DND-41 (cell line): ENCODE measurements at regions not wholly inside any gene's neighbourhood (a gene's known extent, or its start where the extent isn't known, plus 50 kb on each side); places are given as distances from the start of the nearest gene placed in this dataset.

ENCODE experiments used
- ATAC-seq: fragments of 200-7000 bp; cut with Tn5 transposase; 3 replicates; pipeline ENCODE4 v1.9.1; 2021; ENCODE audit warnings: low read depth; ENCODE audit not compliant: insufficient read depth
- DNase-seq: peaks from one replicate; pipeline ENCODE4 v3.0.0-alpha.2; 2020
- H2AFZ ChIP-seq: 2 replicates; pipeline ENCODE4 v1.6.0; 2012; ENCODE audit warnings: low read depth, low read length
- H3K27ac ChIP-seq: 2 replicates; pipeline ENCODE4 v1.5.1; 2012; ENCODE audit warnings: low read length, inconsistent platforms
- H3K27me3 ChIP-seq: fragments of 200-600 bp; sonication (generic); 2 replicates; pipeline ENCODE4 v1.6.0; 2012; ENCODE audit warnings: low read length, mild to moderate bottlenecking, inconsistent platforms; ENCODE audit not compliant: insufficient read depth, poor library complexity
- H3K36me3 ChIP-seq: 2 replicates; pipeline ENCODE4 v1.5.1; 2012; ENCODE audit warnings: low read length, inconsistent platforms; ENCODE audit not compliant: insufficient read depth
- H3K4me1 ChIP-seq: 2 replicates; pipeline ENCODE4 v1.5.1; 2012; ENCODE audit warnings: mild to moderate bottlenecking, low read length; ENCODE audit not compliant: insufficient read depth
- H3K4me2 ChIP-seq: 2 replicates; pipeline ENCODE4 v1.6.0; 2012; ENCODE audit warnings: mild to moderate bottlenecking, moderate library complexity, low read length, inconsistent platforms; ENCODE audit not compliant: insufficient read depth
- H3K4me3 ChIP-seq, 2 experiments: fragments of 200-600 bp in 1 of 2; shearing (Covaris generic) in 1 of 2; 2 replicates each; pipeline ENCODE4 v1.5.1; 2012 to 2016; ENCODE audit warnings: inconsistent platforms in 2 of 2, low read length in 2 of 2, mild to moderate bottlenecking in 2 of 2, low read depth in 1 of 2, moderate library complexity in 1 of 2
- H3K79me2 ChIP-seq: 2 replicates; pipeline ENCODE4 v1.6.0; 2012; ENCODE audit warnings: low read length, inconsistent platforms; ENCODE audit not compliant: insufficient read depth
- H3K9ac ChIP-seq: 2 replicates; pipeline ENCODE4 v1.6.0; 2012; ENCODE audit warnings: low read depth, mild to moderate bottlenecking, inconsistent platforms, low read length, moderate library complexity
- H3K9me3 ChIP-seq: 2 replicates; pipeline ENCODE4 v1.5.1; 2012; ENCODE audit warnings: low read length, moderate library complexity, mild to moderate bottlenecking, inconsistent platforms; ENCODE audit not compliant: insufficient read depth, severe bottlenecking
- H4K20me1 ChIP-seq: 2 replicates; pipeline ENCODE4 v1.6.0; 2012; ENCODE audit warnings: low read length; ENCODE audit not compliant: insufficient read depth
- EZH2 ChIP-seq: IDR thresholded peaks from 3 replicates; pipeline ENCODE4 v1.6.1; 2012; ENCODE audit warnings: borderline replicate concordance, low read depth, mild to moderate bottlenecking, moderate library complexity, low read length, inconsistent platforms; ENCODE audit not compliant: severe bottlenecking
- TF ChIP-seq, protein P1 (sequence below): IDR thresholded peaks from 2 replicates; pipeline ENCODE4 v1.5.1; 2012; ENCODE audit warnings: borderline replicate concordance, low read length, moderate library complexity, mild to moderate bottlenecking; ENCODE audit not compliant: poor library complexity, severe bottlenecking; ENCODE audit errors: extremely low read depth

DNA sequence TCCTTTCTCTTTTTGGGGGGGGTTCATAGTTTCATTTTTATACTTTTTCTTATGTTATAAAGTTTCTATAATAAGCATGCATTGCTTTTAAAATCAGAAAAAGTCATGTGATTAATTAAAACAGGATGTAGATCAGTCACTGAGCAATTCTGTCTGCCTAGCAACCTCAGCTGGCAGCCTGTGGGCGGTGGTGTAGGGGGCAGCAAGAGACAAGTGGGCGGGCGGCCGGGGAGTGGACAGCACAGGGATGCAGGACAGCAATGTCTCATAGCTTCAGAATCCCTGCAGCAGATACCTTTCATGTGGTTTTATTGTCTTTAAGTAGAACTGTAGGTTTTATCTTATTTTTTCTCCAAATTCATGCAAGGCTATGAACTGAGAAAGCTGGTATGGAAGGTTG, 101.9 kb upstream of the S1PR3 start:
- Histone ChIP-seq H2AFZ (no peak overlapping the region), H3K9ac (no peak overlapping the region), H3K9me3 (no peaks in the 10 kb centered on the region), H3K27me3 (no peaks in the 10 kb centered on the region), H3K4me3 (no peak overlapping the region), H3K4me2 (no peak overlapping the region), H3K27ac (no peak overlapping the region), H3K4me1 (no peaks in the 10 kb centered on the region), H3K36me3 (no peaks in the 10 kb centered on the region), H4K20me1 (no peaks in the 10 kb centered on the region), H3K79me2 (no peaks in the 10 kb centered on the region)
- ATAC-seq (no peak), DNase-seq (no peak)
- TF ChIP-seq EZH2, result no peak
- TF ChIP-seq, protein P1, sequence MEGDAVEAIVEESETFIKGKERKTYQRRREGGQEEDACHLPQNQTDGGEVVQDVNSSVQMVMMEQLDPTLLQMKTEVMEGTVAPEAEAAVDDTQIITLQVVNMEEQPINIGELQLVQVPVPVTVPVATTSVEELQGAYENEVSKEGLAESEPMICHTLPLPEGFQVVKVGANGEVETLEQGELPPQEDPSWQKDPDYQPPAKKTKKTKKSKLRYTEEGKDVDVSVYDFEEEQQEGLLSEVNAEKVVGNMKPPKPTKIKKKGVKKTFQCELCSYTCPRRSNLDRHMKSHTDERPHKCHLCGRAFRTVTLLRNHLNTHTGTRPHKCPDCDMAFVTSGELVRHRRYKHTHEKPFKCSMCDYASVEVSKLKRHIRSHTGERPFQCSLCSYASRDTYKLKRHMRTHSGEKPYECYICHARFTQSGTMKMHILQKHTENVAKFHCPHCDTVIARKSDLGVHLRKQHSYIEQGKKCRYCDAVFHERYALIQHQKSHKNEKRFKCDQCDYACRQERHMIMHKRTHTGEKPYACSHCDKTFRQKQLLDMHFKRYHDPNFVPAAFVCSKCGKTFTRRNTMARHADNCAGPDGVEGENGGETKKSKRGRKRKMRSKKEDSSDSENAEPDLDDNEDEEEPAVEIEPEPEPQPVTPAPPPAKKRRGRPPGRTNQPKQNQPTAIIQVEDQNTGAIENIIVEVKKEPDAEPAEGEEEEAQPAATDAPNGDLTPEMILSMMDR, result no peak

DNA sequence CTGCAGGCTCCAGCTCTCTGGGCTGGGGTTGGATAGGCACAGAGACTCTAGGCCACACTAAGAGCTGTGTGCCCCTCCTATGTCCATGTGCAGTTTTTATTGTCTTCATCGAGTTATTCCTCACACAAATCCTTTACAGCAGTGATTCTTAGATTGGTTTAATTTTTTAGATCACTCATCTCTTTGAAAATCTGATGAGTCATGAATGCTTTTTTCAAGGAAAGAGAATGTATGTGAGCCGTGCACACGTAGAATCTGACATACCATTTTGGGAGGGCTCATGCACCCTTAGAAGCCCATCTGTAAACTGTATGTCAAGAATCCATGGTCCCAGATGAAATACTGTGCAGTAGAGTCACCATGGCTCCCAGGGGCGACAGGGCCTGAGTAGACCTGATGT, 100.7 kb upstream of the S1PR3 start:
- no peak overlapping the region for H3K27ac ChIP-seq
- no peaks in the 10 kb centered on the region for H3K4me1 ChIP-seq
- no peaks in the 10 kb centered on the region for H3K27me3 ChIP-seq
- H3K36me3 ChIP-seq, result no peaks in the 10 kb centered on the region
- H4K20me1 ChIP-seq, result no peaks in the 10 kb centered on the region
- H3K9me3 ChIP-seq, result peaks cover 3% of the 10 kb centered on the region
- DNase-seq, result no peak
- H3K9ac ChIP-seq, result no peak overlapping the region
- no peak for ATAC-seq
- no peak overlapping the region for H3K4me2 ChIP-seq
- H2AFZ ChIP-seq, result no peak overlapping the region
- H3K79me2 ChIP-seq, result no peaks in the 10 kb centered on the region
- TF ChIP-seq, protein P1, result no peak
- no peak for TF ChIP-seq EZH2
- no peak overlapping the region for H3K4me3 ChIP-seq

DNA sequence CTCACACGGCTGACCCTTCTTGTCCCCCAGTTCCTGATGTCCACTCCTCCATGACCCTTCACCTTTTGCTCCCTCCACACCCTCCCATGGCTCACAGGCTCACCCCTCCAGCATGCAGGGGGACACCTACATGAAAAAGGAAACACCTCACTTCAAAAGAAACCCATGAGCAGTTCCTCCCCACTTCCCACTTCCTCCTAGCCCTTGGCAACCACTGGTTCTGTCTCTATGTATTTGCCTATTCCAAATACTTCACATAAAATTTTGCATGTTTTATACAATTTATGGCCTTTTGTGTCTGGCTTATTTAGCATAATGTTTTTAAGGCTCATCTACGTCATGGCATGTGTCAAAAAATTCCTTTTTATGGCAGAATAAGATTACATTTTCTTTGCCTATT, 100.2 kb upstream of the S1PR3 start:
- H3K36me3 ChIP-seq, result no peaks in the 10 kb centered on the region
- no peak overlapping the region for H3K4me3 ChIP-seq
- H3K4me1 ChIP-seq, result no peaks in the 10 kb centered on the region
- ATAC-seq, result peak; percentile 57
- no peak overlapping the region for H2AFZ ChIP-seq
- H4K20me1 ChIP-seq, result no peaks in the 10 kb centered on the region
- H3K27ac ChIP-seq, result no peak overlapping the region
- no peaks in the 10 kb centered on the region for H3K27me3 ChIP-seq
- H3K4me2 ChIP-seq, result no peak overlapping the region
- H3K9me3 ChIP-seq, result peaks cover 3% of the 10 kb centered on the region
- H3K9ac ChIP-seq, result no peak overlapping the region
- peak; percentile 7 for DNase-seq
- no peaks in the 10 kb centered on the region for H3K79me2 ChIP-seq
- TF ChIP-seq, protein P1, result no peak
- TF ChIP-seq EZH2, result no peak

DNA sequence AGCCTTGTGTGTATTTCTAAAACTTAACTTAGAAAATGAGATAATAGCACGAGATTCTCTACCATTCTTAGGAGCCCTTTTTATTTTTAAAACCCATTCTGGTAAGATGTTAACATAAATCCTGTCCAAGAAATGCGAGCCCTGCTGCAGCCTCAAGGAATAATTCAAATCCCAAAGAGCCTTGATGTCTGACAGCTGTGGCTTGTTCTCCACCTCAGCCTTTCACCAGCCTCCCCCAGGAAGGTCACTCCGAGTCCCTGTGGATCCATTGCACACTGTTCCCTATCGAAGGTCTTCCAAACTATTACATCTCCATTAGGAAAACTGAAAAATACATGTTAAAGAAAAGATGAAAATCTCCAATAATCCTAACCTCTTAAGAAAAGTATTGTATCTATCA, 98.5 kb upstream of the S1PR3 start:
- H3K79me2 ChIP-seq, result no peaks in the 10 kb centered on the region
- no peak for ATAC-seq
- no peak for DNase-seq
- no peak overlapping the region for H3K4me3 ChIP-seq
- H3K4me2 ChIP-seq, result no peak overlapping the region
- H3K4me1 ChIP-seq, result no peaks in the 10 kb centered on the region
- no peak overlapping the region for H3K9ac ChIP-seq
- H4K20me1 ChIP-seq, result no peaks in the 10 kb centered on the region
- TF ChIP-seq, protein P1, result no peak
- no peak for TF ChIP-seq EZH2
- peaks cover 3% of the 10 kb centered on the region for H3K9me3 ChIP-seq
- H3K27ac ChIP-seq, result no peak overlapping the region
- H3K36me3 ChIP-seq, result no peaks in the 10 kb centered on the region
- H3K27me3 ChIP-seq, result no peaks in the 10 kb centered on the region
- no peak overlapping the region for H2AFZ ChIP-seq
